HG02852 (cell line): ENCODE measurements at regions not wholly inside any gene's neighbourhood (a gene's known extent, or its start where the extent isn't known, plus 50 kb on each side); places are given as distances from the start of the nearest gene placed in this dataset.
"Not testable (repeated sequence)": the region's sequence is repeated elsewhere in the genome, so short reads cannot be mapped to it uniquely, and the experiment has no call there.

Source experiments
- ATAC-seq: cut with Tn5 transposase; IDR thresholded peaks from one replicate; pipeline ENCODE4 v1.9.1; 2021; ENCODE audit warnings: mild to moderate bottlenecking, moderate library complexity; ENCODE audit not compliant: unreplicated experiment

DNA sequence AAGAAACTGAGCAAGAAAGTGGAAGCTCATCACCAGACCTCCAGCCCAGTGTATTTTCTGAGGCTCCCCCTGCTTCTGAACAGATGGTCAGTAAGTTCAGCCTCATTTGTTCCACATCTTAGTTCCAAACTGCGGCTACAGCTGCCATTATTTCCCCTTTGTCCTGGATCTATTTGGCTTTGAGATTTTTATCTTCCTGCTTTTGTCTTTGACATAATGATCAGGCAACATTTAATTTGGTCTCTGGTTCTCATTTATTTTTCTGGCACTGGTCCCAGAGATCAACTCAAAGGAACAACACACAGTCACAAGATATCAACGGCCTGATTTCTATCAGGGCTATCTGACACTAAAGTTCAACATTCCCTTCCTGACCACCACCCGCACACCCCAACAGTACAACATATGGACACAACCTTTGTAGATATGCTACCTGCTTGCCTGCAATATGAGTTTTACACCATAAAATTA, 137.5 kb downstream of the FAM76B start:
- no peak for ATAC-seq

DNA sequence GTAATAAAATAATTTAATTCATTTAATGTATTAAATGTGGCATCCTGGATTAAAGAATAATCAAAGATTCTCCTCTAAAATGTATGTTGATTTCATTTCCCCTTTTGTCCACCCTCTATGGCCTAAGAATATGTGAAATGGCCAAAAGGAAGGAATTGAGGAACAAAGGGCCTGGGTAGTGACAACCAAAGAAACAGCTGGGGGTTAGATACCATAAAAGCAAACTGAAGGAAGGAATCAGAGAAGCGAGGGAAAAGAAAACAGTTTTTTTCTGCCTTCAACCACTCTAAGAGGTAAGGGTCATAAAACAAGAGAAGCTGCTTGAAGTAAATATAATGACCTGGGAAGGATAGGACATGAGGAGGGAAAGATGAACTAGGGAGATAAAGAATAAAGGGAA, 139.3 kb downstream of the FAM76B start:
- ATAC-seq = no peak

DNA sequence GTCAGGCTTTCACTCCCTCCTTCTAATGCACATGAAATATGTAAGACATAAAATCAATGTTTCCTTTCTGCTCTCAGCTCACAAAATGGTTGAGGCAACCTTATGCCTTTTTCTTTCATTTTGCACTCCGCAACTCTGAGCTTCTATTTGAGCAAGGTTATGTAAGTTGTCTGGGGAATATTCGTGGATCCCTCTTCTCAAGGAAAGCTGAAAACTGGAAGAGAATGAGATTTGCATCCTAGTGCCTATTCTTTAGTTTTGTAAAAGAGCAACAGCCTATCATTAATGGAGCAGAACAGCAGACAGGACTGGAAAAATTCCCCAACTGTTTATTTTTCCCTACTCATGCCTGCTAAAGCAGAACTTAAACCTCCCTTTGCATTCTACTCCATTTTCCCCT, 141.7 kb downstream of the FAM76B start:
- no peak for ATAC-seq

DNA sequence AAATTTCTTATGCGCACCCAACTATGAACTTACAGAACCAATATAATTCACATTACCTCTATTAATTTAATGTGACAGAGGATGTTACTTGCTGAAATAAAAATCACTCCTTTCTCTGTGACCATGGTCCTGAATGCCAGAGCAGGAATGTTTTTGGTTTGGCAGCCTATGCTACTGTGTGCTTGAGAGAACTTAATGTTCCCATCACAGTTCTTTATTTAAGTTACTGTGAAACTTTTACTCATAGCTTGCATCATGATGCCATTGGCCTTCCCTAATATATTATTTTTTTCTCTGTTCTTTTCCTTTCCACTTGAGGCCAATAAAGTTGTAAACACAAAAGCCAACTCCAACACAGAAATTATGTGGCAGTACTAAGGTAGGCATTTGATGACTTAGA, 142.2 kb downstream of the FAM76B start:
- no peak for ATAC-seq

DNA sequence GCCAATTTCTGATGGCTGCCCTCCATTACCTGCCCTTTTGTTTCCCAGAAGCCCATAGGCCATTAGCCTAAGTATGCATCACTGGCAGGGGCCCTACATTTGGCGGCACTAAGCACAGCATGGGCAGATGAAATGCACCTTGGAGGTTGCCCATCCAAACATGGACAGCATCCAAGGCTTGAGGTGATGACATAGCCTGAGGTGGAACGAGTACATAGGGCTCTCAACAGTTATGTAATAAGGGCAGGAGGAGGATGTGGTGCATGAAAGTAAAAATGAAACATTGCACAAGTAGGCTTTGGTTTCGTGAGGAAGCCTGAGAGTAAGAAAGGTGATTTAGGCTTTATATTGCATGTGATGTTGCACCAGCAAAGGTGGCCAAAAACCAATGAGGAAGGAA, 148.1 kb downstream of the FAM76B start:
- ATAC-seq = peak; percentile 100

DNA sequence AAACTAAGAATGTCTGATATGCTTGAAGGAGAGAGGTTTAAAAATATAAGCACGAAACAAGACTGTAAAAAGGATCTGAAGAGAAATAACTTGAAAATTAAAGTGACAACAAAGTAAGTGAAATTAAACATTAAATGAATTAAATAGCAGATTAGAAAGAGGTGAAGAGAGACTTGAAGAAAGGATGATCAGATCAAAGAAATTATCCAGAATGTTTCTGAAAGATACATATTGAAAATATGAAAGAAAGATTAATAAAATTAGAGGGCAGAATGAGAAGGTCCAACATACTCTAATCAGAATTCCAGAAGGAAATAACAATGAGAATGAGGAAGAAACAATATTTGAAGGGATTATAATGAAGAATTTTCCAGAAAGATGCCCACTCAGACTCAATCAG, 151.1 kb downstream of the FAM76B start:
- ATAC-seq = no peak

DNA sequence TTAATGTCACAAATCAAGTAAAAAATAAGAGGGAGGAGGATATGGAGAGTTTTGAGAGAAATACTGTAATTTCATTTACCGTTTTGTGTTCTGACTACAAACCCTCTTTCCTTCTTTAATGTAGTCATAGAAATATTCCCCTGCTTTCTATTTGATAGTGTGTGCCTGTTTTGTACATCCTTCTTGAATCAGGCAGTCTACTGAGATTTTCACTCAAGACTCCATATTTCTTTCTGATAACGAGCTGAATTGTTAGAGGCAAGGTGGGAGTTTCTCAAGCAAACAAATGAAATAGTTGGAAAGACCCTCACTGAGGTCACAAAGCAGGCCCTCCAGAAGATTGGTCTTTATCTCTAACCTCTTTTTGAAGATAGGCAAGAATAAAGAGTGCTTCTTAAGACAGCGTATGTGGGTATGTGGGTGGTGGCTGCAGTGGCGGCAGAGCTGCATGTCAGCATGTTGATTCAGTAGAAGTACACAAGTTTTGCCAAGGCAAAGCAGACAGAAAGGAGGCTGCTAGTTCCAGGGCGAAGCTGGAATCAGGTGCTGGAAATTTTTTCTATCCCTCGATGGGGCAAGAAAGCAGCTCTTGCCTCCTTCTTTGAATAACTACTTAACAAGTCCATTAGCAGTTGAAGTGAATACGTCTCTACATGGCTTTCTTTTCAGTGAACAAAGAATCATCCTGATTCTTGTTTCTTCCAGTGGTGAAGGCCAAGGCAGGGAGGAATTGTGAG, 164.2 kb downstream of the FAM76B start:
- ATAC-seq = no peak

DNA sequence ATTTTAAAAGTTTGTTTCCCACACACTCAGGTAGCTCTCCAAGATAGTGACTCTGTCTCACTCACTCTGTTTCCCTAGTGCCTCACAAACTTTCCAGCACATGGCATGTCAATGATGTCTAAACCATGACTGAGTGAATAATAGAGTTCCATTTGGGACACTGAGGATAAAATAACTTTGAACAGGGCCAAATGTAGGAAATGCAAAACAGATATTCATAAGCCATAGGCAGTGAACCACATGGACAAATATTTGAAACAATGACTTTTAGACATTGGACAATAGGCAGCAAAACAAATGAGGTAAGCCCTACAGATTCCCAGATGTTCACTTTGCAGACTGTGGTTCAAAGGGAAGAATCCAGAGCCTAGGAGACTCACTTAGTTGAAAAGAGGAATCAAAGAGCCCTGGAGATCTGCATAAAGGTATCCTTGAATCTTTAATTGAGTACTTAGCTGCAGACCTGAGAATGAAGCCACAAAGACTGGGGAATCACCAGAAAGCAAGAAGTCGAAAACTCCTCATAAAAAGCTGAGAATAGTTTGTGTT, 173.3 kb downstream of the FAM76B start:
- no peak for ATAC-seq

DNA sequence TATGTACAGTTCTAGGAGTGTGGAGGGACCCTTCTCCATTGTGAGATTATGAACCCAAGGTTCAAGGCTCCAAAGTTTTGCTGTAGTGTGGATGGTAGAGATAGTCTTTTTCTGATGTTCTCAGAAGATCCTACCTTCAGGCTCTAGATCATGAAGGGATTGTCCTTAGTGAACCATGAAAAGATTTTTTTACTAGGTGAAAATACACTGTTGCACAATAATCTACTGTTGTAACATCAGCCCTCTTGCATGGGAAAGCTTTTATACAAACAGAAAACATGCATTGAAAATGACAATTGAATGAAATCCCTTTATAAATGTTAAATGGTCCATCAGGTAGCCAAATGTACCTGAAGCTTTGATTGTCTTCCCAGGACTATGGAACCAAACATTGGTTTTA, 177.8 kb downstream of the FAM76B start:
- no peak for ATAC-seq

DNA sequence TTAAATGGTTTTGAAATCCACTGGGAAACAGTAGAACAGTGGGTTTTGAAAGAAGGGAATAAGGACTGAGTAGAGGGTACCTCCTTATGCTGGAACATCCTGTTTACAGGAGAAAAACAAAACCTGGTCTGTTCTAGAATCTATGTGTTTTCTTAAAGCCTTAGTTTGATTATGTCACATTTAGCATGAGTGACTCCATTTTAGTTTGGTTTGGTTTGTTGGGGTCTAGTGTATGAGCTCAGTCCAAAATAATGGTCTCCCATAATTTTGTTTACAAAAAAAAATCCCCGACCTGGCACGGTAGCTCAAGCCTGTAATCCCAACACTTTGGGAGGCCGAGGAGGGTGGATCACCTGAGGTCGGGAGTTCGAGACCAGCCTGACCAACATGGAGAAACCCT, 179.4 kb downstream of the FAM76B start:
- ATAC-seq = not testable (repeated sequence)

DNA sequence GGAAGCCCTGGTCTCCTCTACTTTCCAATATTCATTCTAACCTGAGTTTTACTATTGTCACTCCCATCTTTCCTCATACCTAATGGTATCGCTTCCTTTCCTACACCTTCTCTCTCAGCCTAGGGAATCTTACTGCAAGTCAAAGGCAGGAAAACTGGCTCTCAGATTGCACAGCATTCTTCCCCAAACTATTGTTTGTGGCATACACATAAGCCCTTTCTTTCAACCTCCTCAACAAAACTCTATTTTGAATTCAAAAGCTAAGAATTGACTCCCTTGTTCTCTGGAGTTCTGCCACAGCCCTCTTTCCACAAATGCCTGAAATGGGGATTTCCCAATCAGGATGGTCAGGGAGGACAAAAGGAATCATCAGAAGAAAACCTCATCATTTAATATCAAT, 181.5 kb downstream of the FAM76B start:
- no peak for ATAC-seq

DNA sequence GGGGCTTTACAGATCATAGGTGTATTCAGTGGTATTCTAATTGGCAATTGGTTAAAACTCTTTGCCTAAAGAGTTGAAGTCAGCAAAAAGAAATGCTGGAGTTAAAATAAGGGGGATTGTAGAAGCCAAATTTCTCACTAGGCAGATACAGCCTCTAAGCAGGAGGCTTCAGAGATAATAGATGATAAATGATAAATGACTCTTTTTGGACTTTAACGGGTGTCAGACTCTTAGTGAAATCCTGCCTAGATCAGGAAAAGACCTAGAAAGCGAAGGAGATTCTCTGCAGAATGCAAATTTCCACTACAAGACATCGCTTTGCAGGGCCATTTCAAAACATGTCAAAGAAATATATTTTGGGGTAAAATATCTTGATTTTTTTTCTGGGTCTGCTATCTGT, 182.8 kb downstream of the FAM76B start:
- no peak for ATAC-seq

DNA sequence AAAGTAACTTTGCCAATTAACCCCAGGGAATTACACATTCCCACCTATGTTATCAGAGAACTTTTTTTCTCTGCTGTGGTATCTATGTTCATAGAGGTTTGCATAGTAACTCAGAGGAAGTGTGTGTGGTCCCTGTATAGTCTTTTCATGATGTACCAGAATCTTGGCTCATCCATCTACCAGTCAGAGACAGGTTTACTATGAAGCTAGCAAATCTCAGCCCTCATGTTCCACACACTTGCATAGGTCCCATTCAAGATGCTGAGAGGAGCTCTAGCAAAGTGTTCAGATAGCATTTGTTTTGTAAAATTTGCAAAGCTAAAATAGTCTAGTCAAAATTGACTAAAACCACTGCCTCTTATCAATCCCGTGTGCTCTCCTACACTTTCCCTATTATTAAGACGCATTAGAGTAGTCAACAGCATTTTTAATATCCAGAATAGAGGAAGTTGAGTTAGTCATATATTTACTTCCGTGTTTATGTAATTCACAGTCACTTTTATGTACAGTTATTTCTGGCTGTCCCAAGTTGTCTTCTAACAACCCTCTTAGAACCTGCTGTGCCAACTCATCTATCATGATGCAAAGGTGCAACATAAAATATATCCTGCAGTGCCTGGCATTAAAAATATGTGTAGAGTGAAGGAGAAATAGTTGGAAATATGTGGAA, 184.2 kb downstream of the FAM76B start:
- ATAC-seq = no peak

DNA sequence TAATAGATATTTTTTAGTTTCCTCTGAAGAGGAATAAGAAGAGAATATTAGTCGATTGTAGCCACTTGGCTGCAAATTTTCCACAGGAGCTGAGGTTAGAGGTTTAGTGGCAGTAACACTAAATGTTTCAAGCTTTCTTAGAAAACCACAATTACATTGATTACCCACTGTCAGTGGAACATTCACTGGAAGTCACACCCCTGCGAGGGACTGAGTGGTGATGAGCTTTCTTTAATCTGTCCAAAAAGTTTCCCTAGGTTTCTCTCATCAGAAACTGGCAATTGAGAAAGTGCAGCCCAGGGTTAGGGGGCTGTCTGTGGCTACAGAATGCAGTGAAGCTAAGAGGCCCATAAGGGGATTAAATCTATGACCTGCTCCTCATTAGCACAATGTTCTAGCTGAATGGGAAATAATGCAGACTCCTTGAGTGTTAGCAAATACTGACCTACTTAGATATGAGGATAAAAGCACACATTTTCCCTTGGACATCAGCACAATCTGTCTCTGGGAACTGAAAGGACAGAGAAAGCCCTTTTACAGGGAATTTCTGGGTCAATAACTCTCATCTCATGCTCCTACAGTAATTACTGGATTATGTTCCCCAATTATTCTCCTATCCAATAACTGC, 189.5 kb downstream of the FAM76B start:
- ATAC-seq = no peak

DNA sequence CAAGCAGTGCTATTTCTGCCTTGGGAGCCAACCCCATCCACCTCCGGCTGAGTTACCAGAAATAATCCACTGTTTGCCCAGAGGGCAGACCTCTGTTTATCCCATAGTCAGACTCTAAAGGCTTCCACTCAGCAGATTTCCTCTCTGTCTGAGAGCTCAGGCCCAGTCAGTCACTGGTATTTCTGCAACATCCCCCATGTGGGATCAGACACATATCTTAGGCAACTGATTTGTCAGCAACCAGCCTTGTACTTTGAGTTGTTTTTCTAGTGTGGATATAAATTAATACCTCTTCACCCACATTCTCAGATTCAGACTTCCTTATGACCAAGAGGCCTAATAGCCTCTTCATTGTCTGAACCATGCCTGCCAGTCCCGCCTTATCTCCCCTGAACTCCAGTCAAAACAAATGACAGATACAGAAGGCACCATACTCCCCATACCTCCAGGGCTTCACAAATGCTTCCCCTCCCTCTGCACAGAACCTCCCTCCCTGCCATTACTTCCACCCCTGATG, 193.6 kb downstream of the FAM76B start:
- no peak for ATAC-seq

DNA sequence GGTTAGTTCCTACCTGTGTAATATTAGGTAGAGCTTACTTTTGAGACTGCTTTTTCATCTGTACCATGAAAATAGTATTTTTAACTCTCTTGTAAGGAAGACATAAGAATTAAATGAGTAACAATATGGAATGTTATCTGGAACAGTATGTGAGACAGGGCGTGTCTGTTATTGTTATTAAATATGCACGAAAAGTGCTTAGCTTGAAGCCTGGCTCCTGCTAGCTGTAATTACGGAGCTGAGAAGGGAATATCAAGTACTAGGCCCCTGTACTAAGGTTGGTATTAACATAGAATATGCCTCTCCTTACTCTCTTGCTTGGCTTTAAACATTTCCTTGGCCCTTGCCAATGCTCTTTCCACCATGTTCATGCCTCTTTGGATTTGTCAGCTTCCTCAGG, 194.0 kb downstream of the FAM76B start:
- ATAC-seq = no peak

DNA sequence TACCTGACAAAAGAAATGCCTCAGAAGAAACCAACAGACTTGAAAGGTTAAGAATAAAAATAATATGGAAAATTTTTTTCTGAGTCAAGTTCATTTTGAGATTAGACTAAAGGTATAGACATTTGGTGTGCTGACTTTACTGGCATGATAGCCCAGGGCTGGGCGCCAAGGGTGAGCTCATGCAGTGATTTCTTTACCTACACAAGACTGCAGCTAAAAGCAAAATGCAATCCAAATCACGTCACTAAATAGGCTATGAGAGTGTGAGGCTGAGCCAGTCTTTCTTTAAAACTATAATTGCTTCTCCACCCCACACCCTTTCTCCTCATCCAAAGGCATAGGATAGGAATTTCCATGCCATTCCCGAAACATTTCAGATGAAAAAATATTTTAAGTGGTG, 196.5 kb downstream of the FAM76B start:
- no peak for ATAC-seq

DNA sequence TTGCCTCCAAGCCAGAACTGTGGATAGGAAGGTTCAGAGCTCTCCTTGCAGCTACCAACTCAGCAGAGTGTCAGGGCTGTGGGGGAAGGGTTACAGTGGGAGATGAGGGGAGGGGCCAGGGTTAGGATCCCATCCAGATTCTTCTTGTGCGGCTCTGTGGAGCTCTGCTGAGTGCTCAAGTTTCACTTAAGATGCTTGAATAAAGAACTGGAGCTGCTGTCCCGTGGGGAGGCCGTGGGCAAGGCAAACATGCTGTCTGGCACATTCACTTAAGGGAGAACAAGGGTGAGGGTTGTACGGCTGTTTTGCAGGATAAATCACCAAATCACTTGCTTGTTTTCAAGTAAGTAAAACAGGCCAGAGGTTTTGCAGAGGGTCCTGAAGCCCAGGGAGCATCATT, 197.1 kb downstream of the FAM76B start:
- no peak for ATAC-seq

DNA sequence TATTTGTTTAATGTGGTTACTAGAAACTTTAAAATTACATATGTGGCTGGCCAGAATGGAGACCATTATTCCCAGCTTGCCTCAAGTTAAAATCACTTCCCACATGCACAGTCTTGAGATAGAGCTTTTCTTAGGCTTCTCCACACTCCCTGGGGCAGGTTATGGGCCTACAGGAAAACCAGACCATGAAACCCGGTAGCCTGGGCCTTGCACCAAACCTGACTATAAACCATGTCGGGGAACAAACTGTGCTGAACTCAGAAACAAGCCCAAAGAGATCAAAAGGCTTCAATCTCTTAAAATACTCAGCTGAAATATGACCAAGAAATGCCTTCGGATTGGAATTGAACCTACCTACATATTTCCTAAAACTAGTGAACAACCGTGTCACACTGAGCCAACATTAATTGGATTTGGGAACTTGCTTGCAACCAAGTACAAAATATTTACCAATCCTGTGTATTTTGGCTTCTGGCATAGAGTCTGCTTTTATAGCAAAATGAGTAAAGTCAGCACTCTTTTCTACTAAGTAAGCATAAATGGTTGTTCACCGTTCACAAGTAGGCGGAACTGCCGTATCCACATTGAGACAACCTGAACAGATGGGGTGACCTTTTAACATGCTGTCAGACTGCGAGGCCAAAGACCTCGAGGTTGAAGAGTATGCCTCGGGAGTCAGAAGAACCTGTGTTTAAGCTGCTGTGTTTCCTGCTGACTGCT, 199.5 kb downstream of the FAM76B start:
- ATAC-seq = no peak

DNA sequence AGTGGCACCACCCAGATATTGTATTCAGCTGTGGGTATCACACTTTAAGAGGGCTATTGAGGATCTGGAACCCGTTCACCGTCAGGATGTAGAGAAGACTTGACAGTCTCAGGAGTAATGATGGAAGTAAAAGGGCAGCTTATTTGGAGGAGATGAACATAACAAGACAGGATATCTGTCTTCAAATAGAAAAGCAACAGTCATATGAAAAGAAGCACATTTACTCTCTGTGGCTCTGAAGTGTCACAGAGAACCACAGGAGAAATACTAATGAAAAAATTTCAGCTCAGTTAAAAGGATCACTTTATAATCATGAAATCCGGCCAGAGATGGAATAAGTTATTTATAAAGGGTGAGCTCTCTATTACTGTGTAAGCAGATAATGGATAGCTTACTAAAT, 200.8 kb downstream of the FAM76B start:
- no peak for ATAC-seq

DNA sequence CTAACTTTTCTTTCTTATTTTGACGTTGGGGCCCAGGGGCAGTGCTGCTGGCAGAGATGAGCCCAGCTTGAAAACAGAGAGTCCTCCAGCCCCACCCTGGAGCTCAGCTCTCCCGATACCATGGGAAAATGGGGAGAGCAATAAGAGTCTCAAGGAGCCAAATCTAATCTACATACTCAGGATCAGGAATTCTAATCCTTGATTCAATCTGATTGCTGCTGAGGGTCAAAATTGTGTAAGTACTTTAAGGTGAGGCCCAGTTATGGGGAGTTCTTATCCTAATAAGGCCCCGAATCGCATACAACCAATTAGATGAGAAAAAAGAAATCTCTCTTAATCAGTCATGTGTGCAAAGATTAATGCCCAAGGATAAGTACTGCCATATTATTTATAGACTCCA, 202.9 kb downstream of the FAM76B start:
- ATAC-seq = no peak
